K562 (cell line): ENCODE measurements at regions not wholly inside any gene's neighbourhood (a gene's known extent, or its start where the extent isn't known, plus 50 kb on each side); places are given as distances from the start of the nearest gene placed in this dataset.

Experiments
- ATAC-seq: fragments of 200-7000 bp; cut with Tn5 transposase; 3 replicates; pipeline ENCODE4 v1.9.1; 2020; ENCODE audit warnings: moderate library complexity
- BruUV-seq: library from RNA; stranded (reverse); fragments of 400-500 nt; replicated peaks from 2 replicates; lab custom pipeline; 2021; lab: Mats Ljungman, UMichigan
- CTCF ChIA-PET: fragments of 300-600 bp; formaldehyde crosslinking; extraction: SDS; loops from one replicate; lab custom pipeline; 2021; ENCODE audit warnings: low intra/inter-chr PET ratio; lab: Yijun Ruan, JAX
- POLR2A ChIA-PET: fragments of 300-600, 350-650 bp; sonication (Branson Sonifier 250); formaldehyde crosslinking; extraction: SDS; loops from one replicate; lab custom pipeline; 2021; ENCODE audit warnings: antibody characterized with exemption, inconsistent platforms; lab: Yijun Ruan, JAX
- DNase-seq, 4 experiments: peaks; one replicate each; pipeline versions ENCODE4 v3.0.0 to v3.0.0-alpha.2; 2011 to 2018; ENCODE audit warnings: low spot score in 3 of 4, mixed read lengths in 3 of 4; ENCODE audit errors: extremely low read depth in 1 of 4
- FAIRE-seq: peaks from 2 replicates; lab custom pipeline; 2011; peaks lifted over from hg19 to GRCh38; lab: Jason Lieb, UNC
- H2AFZ ChIP-seq: 2 replicates; pipeline ENCODE4 v1.6.0; 2011; ENCODE audit warnings: low read depth, low read length, control low read depth, inconsistent platforms
- H3K27ac ChIP-seq: fragments of 200-600 bp; 3 replicates; pipeline ENCODE4 v1.8.0; 2011; ENCODE audit warnings: low read depth, mild to moderate bottlenecking, control low read depth, inconsistent platforms, low read length, moderate library complexity, mixed read lengths; ENCODE audit errors: extremely low read depth
- H3K27me3 ChIP-seq, 2 experiments: fragments of 300-600 bp in 1 of 2; 2 replicates in 1 of 2; 3 replicates in 1 of 2; pipeline versions ENCODE4 v1.6.0 to v1.8.0; 2011; ENCODE audit warnings: inconsistent platforms in 2 of 2, low read length in 2 of 2, mild to moderate bottlenecking in 1 of 2, mixed read lengths in 1 of 2, moderate library complexity in 1 of 2; ENCODE audit not compliant: control insufficient read depth in 2 of 2, insufficient read depth in 2 of 2
- H3K36me3 ChIP-seq: fragments of 300-600 bp; 3 replicates; pipeline ENCODE4 v1.8.0; 2011; ENCODE audit warnings: mild to moderate bottlenecking, low read length, inconsistent platforms; ENCODE audit not compliant: control insufficient read depth, insufficient read depth
- H3K4me1 ChIP-seq, 2 experiments: fragments of 200-600 bp in 1 of 2; replicated peaks in 1 of 2; 2 replicates in 1 of 2; 3 replicates in 1 of 2; pipeline versions ENCODE4 v1.5.1 to v1.8.0; 2011; ENCODE audit warnings: inconsistent platforms in 2 of 2, low read length in 2 of 2, mild to moderate bottlenecking in 1 of 2, mixed read lengths in 1 of 2, moderate library complexity in 1 of 2; ENCODE audit not compliant: control insufficient read depth in 2 of 2, insufficient read depth in 2 of 2
- H3K4me2 ChIP-seq: 2 replicates; pipeline ENCODE4 v1.6.1; 2011; ENCODE audit warnings: low read length, control low read depth, inconsistent platforms, mixed read lengths; ENCODE audit not compliant: insufficient read depth
- H3K4me3 ChIP-seq: fragments of 200-600 bp; sonication (generic), shearing (Covaris generic); 2 replicates; pipeline ENCODE4 v1.5.1; 2016; ENCODE audit warnings: control low read depth, inconsistent platforms
- H3K79me2 ChIP-seq: fragments of 200-600 bp; 3 replicates; pipeline ENCODE4 v1.8.0; 2011; ENCODE audit warnings: low read length, inconsistent platforms; ENCODE audit not compliant: control insufficient read depth, insufficient read depth
- H3K9ac ChIP-seq, 2 experiments: 2 replicates each; pipeline versions ENCODE4 v1.6.0 to v1.6.1; 2011; ENCODE audit warnings: low read depth in 2 of 2, low read length in 2 of 2, control low read depth in 1 of 2, inconsistent platforms in 1 of 2, mild to moderate bottlenecking in 1 of 2, mixed read lengths in 1 of 2; ENCODE audit not compliant: insufficient read depth in 1 of 2
- H3K9me1 ChIP-seq: one replicate; pipeline ENCODE4 v1.6.0; 2011; ENCODE audit warnings: inconsistent platforms, mild to moderate bottlenecking, low read length, moderate library complexity; ENCODE audit not compliant: control insufficient read depth, insufficient read depth
- H3K9me3 ChIP-seq: replicated peaks from 2 replicates; pipeline ENCODE4 v1.5.1; 2011; ENCODE audit warnings: low read depth, low read length, inconsistent platforms; ENCODE audit not compliant: control insufficient read depth, insufficient read depth
- H4K20me1 ChIP-seq: replicated peaks from 2 replicates; pipeline ENCODE4 v1.6.1; 2011; ENCODE audit warnings: low read length, inconsistent platforms, mixed read lengths; ENCODE audit not compliant: control insufficient read depth, insufficient read depth
- BRF1 ChIP-seq: IDR thresholded peaks from 3 replicates; pipeline ENCODE4 v1.6.1; 2011; ENCODE audit warnings: borderline replicate concordance, mild to moderate bottlenecking; ENCODE audit not compliant: insufficient read length; ENCODE audit errors: extremely low read depth
- KHSRP ChIP-seq: fragments of 450-650 bp; IDR thresholded peaks from 2 replicates; pipeline ENCODE4 v1.6.1; 2017
- KLF16 ChIP-seq: IDR thresholded peaks from 2 replicates; pipeline ENCODE4 v1.6.1; 2016; ENCODE audit warnings: antibody characterized with exemption
- TSHZ1 ChIP-seq: fragments of 250-450 bp; sonication (Bioruptor Pico); IDR thresholded peaks from 2 replicates; pipeline ENCODE4 v1.4.0; 2020; ENCODE audit warnings: mild to moderate bottlenecking, moderate library complexity
- WGBS: fragments of 100-300 bp; shearing (Covaris generic); methylation state at CpG from one replicate; pipeline ENCODE4 v1.1.6; 2016; ENCODE audit warnings: low coverage, mixed read lengths; ENCODE audit not compliant: insufficient coverage; ENCODE audit errors: missing lambda C conversion rate; 5-methylcytosine and 5-hydroxymethylcytosine counted together
- in situ Hi-C: fragments of 300-500 bp; cut with MboI; formaldehyde crosslinking; loops from 4 replicates; pipeline ENCODE4 v1.15.0; 2018; ENCODE audit warnings: inconsistent platforms, mixed read lengths
- intact Hi-C: fragments of 100-400 bp; cut with micrococcal nuclease; formaldehyde crosslinking; loops from 2 replicates; pipeline ENCODE4 v1.14.2; 2022

GRCh38 chr12:58819985-58820384, 100.3 kb downstream of the LRIG3 start:
- Histone ChIP-seq H3K27me3 (no peaks in the 10 kb centered on the region), H3K27ac (no peak overlapping the region), H3K9me3 (no peaks in the 10 kb centered on the region; the same call in 1 of the 2 replicates), H3K36me3 (no peaks in the 10 kb centered on the region), H3K9me1 (no peaks in the 10 kb centered on the region), H4K20me1 (no peaks in the 10 kb centered on the region), H3K4me2 (no peak overlapping the region), H3K79me2 (no peaks in the 10 kb centered on the region), H3K4me3 (no peak overlapping the region), H3K9ac (no peak overlapping the region), H3K4me1 (no peaks in the 10 kb centered on the region), H2AFZ (no peak overlapping the region)
- in situ Hi-C loops (no loop called here), intact Hi-C loops (no loop called here)
- BruUV-seq, result no TSS peak
- POLR2A ChIA-PET, result no interaction called here
- no peak for TF ChIP-seq TSHZ1
- no peak for TF ChIP-seq KLF16
- TF ChIP-seq BRF1, result no peak
- no peak for TF ChIP-seq KHSRP
- FAIRE-seq (no peak), ATAC-seq (no peak), DNase-seq (no peak)
- CTCF ChIA-PET, result no interaction called here
- 0% methylated on average over 1 of the region's 1 CpG for WGBS
